ENCODE measurements at regions not wholly inside any gene's neighbourhood (a gene's known extent, or its start where the extent isn't known, plus 50 kb on each side); places are given as distances from the start of the nearest gene placed in this dataset.

- TF ChIP-seq POLR2AphosphoS5 (IDR thresholded peaks at IDR 0.05; ENCODE audit: low read depth, low read length) (no peak), POLR2A (IDR thresholded peaks at IDR 0.05; ENCODE audit: low read depth, low read length) (no peak), TAF1 (IDR thresholded peaks at IDR 0.05; ENCODE audit: borderline replicate concordance, low read depth, low read length) (no peak)
- DNase-seq (ENCODE audit: insufficient read length) (no peak), FAIRE-seq (no peak)
Observed at GRCh38 chr12:39240587-39240986, 202.3 kb downstream of the KIF21A start.

DNA sequence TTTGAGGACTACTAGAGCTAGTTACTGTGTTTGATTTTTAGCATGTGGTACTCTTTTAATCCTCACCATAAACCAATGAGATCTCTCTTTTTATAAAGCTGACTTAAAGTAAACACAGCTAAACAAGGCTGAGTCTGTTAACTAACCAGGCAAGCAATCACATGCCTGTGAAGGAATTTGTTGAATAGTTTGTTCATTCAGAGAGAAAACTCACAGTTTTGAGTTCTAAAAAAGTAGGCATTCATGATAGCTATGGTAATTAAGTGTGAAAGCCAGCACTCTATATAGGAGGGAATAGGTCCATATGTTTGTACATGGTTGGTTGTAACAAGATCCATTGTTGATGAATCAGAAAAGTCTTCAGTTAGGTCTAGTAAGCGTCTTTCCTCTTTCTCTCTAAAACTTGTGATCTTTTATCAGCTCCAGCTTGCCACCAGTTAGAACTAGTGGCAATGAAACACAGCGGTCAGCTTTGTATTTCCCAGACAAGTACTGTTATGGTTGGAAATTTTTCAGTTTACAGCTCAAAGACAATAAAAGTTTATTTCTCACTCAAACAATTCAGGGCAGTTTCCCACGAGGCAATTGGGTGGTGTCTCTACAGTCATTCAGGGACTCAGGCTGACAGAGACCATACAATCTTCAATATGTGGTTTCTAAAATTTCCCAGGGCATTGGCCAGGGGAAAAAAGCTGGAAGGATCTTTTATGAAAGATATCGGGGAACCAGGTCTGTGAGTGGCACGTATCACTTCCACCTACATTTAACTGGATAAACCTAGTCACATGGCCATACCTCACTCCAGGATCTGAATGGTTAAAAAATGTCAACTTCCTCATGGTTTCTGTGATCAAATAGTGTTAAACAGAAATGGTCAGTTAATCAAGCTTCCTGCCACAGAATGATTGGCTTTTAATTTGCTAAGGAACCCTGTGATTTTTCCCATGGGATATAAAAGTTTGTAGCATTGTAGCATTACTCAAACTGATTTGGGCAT, 203.1 kb downstream of the KIF21A start:
- no peak for FAIRE-seq
- no peak for DNase-seq (ENCODE audit: insufficient read length)
- TF ChIP-seq TAF1 (IDR thresholded peaks at IDR 0.05; ENCODE audit: borderline replicate concordance, low read depth, low read length): no peak
- no peak for TF ChIP-seq POLR2AphosphoS5 (IDR thresholded peaks at IDR 0.05; ENCODE audit: low read depth, low read length)
- TF ChIP-seq POLR2A (IDR thresholded peaks at IDR 0.05; ENCODE audit: low read depth, low read length): no peak

DNA sequence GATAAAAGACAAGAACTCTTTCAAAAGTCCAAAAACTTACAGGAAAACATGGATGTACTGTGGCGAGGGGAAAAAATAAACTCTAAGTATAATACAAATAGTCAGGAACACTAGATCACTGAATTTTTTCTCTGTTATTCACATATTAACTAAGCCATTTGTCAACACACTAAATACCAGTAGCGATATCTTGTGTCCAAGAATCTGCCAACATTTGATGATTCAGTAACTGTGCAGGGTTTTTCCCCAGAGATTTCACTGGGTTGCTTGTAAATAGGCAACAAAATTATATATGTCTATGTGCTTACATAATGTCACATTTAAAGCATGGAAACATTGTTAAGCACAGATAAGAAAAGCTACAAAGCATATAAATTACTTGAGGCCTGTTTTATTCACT, 205.9 kb downstream of the KIF21A start:
- FAIRE-seq: no peak
- TF ChIP-seq TAF1 (IDR thresholded peaks at IDR 0.05; ENCODE audit: borderline replicate concordance, low read depth, low read length): no peak
- TF ChIP-seq POLR2AphosphoS5 (IDR thresholded peaks at IDR 0.05; ENCODE audit: low read depth, low read length): no peak
- no peak for TF ChIP-seq POLR2A (IDR thresholded peaks at IDR 0.05; ENCODE audit: low read depth, low read length)
- no peak for DNase-seq (ENCODE audit: insufficient read length)

DNA sequence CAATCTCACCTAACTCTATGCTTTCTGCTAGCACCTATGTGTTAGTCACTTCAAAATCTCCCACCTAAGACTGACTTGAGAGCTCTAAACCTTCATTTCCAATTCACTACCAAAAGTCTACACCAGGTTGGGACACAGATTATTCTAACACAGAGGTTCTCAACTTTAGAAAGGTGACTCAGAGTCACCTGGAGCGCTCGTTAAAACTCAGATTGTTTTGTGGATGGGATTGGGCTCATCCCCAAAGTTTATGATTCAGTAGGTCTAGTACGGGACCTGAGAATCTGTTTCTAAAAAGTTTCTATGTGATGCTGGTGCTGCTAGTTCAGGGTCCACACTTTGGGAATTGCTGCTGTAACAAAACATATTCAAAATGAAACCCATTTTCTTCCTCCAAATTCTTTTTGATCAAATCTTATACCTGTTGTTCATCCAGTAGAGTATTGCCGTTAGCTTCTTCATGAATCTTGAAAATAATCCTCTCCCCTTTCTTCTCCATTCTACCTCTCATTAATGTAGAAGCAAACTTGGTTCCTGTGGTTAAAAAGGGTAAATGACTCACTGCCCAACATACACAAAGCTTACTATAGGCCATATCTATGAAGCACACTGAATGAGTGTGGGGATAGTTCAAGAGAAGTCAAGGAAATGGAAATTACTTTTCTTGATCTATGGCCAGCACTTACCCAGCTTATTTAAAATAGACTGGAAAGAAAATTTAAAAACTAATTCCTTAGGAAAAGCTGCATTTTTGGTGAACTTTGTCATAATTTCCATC, 206.7 kb downstream of the KIF21A start:
- TF ChIP-seq POLR2A (IDR thresholded peaks at IDR 0.05; ENCODE audit: low read depth, low read length): no peak
- no peak for TF ChIP-seq TAF1 (IDR thresholded peaks at IDR 0.05; ENCODE audit: borderline replicate concordance, low read depth, low read length)
- no peak for TF ChIP-seq POLR2AphosphoS5 (IDR thresholded peaks at IDR 0.05; ENCODE audit: low read depth, low read length)
- DNase-seq (ENCODE audit: insufficient read length) (no peak), FAIRE-seq (no peak)

GRCh38 chr12:39230086-39230485, 212.8 kb downstream of the KIF21A start:
- TF ChIP-seq POLR2AphosphoS5 (IDR thresholded peaks at IDR 0.05; ENCODE audit: low read depth, low read length) (no peak), POLR2A (IDR thresholded peaks at IDR 0.05; ENCODE audit: low read depth, low read length) (no peak)
- no peak for DNase-seq (ENCODE audit: insufficient read length)
- no peak for FAIRE-seq

- no peak for FAIRE-seq
- TF ChIP-seq POLR2A (IDR thresholded peaks at IDR 0.05; ENCODE audit: low read depth, low read length) (no peak), POLR2AphosphoS5 (IDR thresholded peaks at IDR 0.05; ENCODE audit: low read depth, low read length) (no peak), TAF1 (IDR thresholded peaks at IDR 0.05; ENCODE audit: borderline replicate concordance, low read depth, low read length) (no peak)
- no peak for DNase-seq (ENCODE audit: insufficient read length)
Observed at GRCh38 chr12:39227218-39227617, 215.7 kb downstream of the KIF21A start.

- no peak for TF ChIP-seq TAF1 (IDR thresholded peaks at IDR 0.05; ENCODE audit: borderline replicate concordance, low read depth, low read length)
- TF ChIP-seq POLR2A (IDR thresholded peaks at IDR 0.05; ENCODE audit: low read depth, low read length): no peak
- FAIRE-seq: no peak
Observed at GRCh38 chr12:39224971-39225370, 217.9 kb downstream of the KIF21A start.

DNA sequence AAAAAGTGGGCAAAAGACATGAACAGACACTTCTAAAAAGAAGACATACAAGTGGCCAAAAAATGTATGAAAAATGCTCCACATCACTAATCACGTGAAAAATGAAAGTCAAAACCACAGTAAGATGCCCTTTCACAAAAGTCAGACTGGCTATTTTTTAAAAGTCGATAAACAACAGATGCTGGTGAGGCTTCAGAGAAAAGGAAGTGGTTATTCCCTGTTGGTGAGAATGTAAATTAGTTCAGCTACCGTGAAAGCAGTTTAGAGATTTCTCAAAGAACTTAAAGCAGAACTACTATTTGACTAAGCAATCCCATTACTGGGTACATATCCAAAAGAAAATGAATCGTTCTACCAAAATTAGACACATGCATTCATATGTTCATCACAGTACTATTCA, 237.0 kb downstream of the KIF21A start:
- TF ChIP-seq TAF1 (IDR thresholded peaks at IDR 0.05; ENCODE audit: borderline replicate concordance, low read depth, low read length) (no peak), POLR2A (IDR thresholded peaks at IDR 0.05; ENCODE audit: low read depth, low read length) (no peak), POLR2AphosphoS5 (IDR thresholded peaks at IDR 0.05; ENCODE audit: low read depth, low read length) (no peak)
- no peak for DNase-seq (ENCODE audit: insufficient read length)
- no peak for FAIRE-seq

More at GRCh38 chr12:39224971-39225370, 217.9 kb downstream of the KIF21A start:
- DNase-seq (ENCODE audit: insufficient read length): no peak

GRCh38 chr12:39199351-39199750, 243.6 kb downstream of the KIF21A start:
- DNase-seq (ENCODE audit: insufficient read length) (no peak), FAIRE-seq (no peak)
- TF ChIP-seq TAF1 (IDR thresholded peaks at IDR 0.05; ENCODE audit: borderline replicate concordance, low read depth, low read length): no peak
- no peak for TF ChIP-seq POLR2A (IDR thresholded peaks at IDR 0.05; ENCODE audit: low read depth, low read length)
- no peak for TF ChIP-seq POLR2AphosphoS5 (IDR thresholded peaks at IDR 0.05; ENCODE audit: low read depth, low read length)

- FAIRE-seq (no peak), DNase-seq (ENCODE audit: insufficient read length) (no peak)
- TF ChIP-seq POLR2A (IDR thresholded peaks at IDR 0.05; ENCODE audit: low read depth, low read length): no peak
- no peak for TF ChIP-seq TAF1 (IDR thresholded peaks at IDR 0.05; ENCODE audit: borderline replicate concordance, low read depth, low read length)
- no peak for TF ChIP-seq POLR2AphosphoS5 (IDR thresholded peaks at IDR 0.05; ENCODE audit: low read depth, low read length)
Observed at GRCh38 chr12:39188689-39189088, 254.2 kb downstream of the KIF21A start.

- DNase-seq (ENCODE audit: insufficient read length): no peak
- no peak for TF ChIP-seq POLR2A (IDR thresholded peaks at IDR 0.05; ENCODE audit: low read depth, low read length)
- no peak for TF ChIP-seq TAF1 (IDR thresholded peaks at IDR 0.05; ENCODE audit: borderline replicate concordance, low read depth, low read length)
- no peak for TF ChIP-seq POLR2AphosphoS5 (IDR thresholded peaks at IDR 0.05; ENCODE audit: low read depth, low read length)
- FAIRE-seq: no peak
Observed at GRCh38 chr12:39186744-39187143, 256.2 kb downstream of the KIF21A start.
